ENCODE measurements at regions not wholly inside any gene's neighbourhood (a gene's known extent, or its start where the extent isn't known, plus 50 kb on each side); places are given as distances from the start of the nearest gene placed in this dataset.

- no peaks in the 10 kb centered on the region for H3K36me3 ChIP-seq (ENCODE audit: control insufficient read depth, insufficient read depth, low read length)
- H3K4me1 ChIP-seq (ENCODE audit: control insufficient read depth, insufficient read depth, low read length) = no peaks in the 10 kb centered on the region
- no peak overlapping the region for H3K9ac ChIP-seq (ENCODE audit: low read length)
- no peaks in the 10 kb centered on the region for H3K27me3 ChIP-seq (ENCODE audit: control insufficient read depth, insufficient read depth, low read length)
- no peak overlapping the region for H3K27ac ChIP-seq (ENCODE audit: low read depth, low read length)
- no peak overlapping the region for H3K4me3 ChIP-seq (ENCODE audit: low read length)
Measured at GRCh38 chr6:139533171-139533570, 158.7 kb upstream of the CITED2 start.

- no peak overlapping the region for H3K27ac ChIP-seq (ENCODE audit: low read depth, low read length)
- no peaks in the 10 kb centered on the region for H3K36me3 ChIP-seq (ENCODE audit: control insufficient read depth, insufficient read depth, low read length)
- no peak overlapping the region for H3K4me3 ChIP-seq (ENCODE audit: low read length)
- H3K27me3 ChIP-seq (ENCODE audit: control insufficient read depth, insufficient read depth, low read length) = no peaks in the 10 kb centered on the region
- no peak overlapping the region for H3K9ac ChIP-seq (ENCODE audit: low read length)
- no peaks in the 10 kb centered on the region for H3K4me1 ChIP-seq (ENCODE audit: control insufficient read depth, insufficient read depth, low read length)
Measured at GRCh38 chr6:139531148-139532115, 157.0 kb upstream of the CITED2 start.

GRCh38 chr6:139530561-139530960, 156.1 kb upstream of the CITED2 start:
- Histone ChIP-seq H3K27ac (ENCODE audit: low read depth, low read length) (no peak overlapping the region), H3K36me3 (ENCODE audit: control insufficient read depth, insufficient read depth, low read length) (no peaks in the 10 kb centered on the region), H3K4me3 (ENCODE audit: low read length) (no peak overlapping the region)

GRCh38 chr6:139529420-139529819, 155.0 kb upstream of the CITED2 start:
- no peaks in the 10 kb centered on the region for H3K27me3 ChIP-seq (ENCODE audit: control insufficient read depth, insufficient read depth, low read length)
- H3K4me3 ChIP-seq (ENCODE audit: low read length) = no peak overlapping the region
- H3K36me3 ChIP-seq (ENCODE audit: control insufficient read depth, insufficient read depth, low read length) = no peaks in the 10 kb centered on the region
- no peak overlapping the region for H3K27ac ChIP-seq (ENCODE audit: low read depth, low read length)
- no peaks in the 10 kb centered on the region for H3K4me1 ChIP-seq (ENCODE audit: control insufficient read depth, insufficient read depth, low read length)
- H3K9ac ChIP-seq (ENCODE audit: low read length) = no peak overlapping the region

More at GRCh38 chr6:139530561-139530960, 156.1 kb upstream of the CITED2 start:
- Histone ChIP-seq H3K9ac (ENCODE audit: low read length) (no peak overlapping the region), H3K4me1 (ENCODE audit: control insufficient read depth, insufficient read depth, low read length) (no peaks in the 10 kb centered on the region), H3K27me3 (ENCODE audit: control insufficient read depth, insufficient read depth, low read length) (no peaks in the 10 kb centered on the region)

- Histone ChIP-seq H3K4me1 (ENCODE audit: control insufficient read depth, insufficient read depth, low read length) (no peaks in the 10 kb centered on the region), H3K4me3 (ENCODE audit: low read length) (no peak overlapping the region), H3K36me3 (ENCODE audit: control insufficient read depth, insufficient read depth, low read length) (no peaks in the 10 kb centered on the region), H3K27ac (ENCODE audit: low read depth, low read length) (no peak overlapping the region), H3K27me3 (ENCODE audit: control insufficient read depth, insufficient read depth, low read length) (no peaks in the 10 kb centered on the region), H3K9ac (ENCODE audit: low read length) (no peak overlapping the region)
Measured at GRCh38 chr6:139528471-139528870, 154.0 kb upstream of the CITED2 start.

GRCh38 chr6:139525415-139525814, 151.0 kb upstream of the CITED2 start:
- no peaks in the 10 kb centered on the region for H3K27me3 ChIP-seq (ENCODE audit: control insufficient read depth, insufficient read depth, low read length)
- no peaks in the 10 kb centered on the region for H3K4me1 ChIP-seq (ENCODE audit: control insufficient read depth, insufficient read depth, low read length)
- no peaks in the 10 kb centered on the region for H3K36me3 ChIP-seq (ENCODE audit: control insufficient read depth, insufficient read depth, low read length)
- H3K9ac ChIP-seq (ENCODE audit: low read length) = no peak overlapping the region
- H3K4me3 ChIP-seq (ENCODE audit: low read length) = no peak overlapping the region
- H3K27ac ChIP-seq (ENCODE audit: low read depth, low read length) = no peak overlapping the region

GRCh38 chr6:139523986-139524385, 149.5 kb upstream of the CITED2 start:
- Histone ChIP-seq H3K4me3 (ENCODE audit: low read length) (no peak overlapping the region), H3K27me3 (ENCODE audit: control insufficient read depth, insufficient read depth, low read length) (no peaks in the 10 kb centered on the region), H3K27ac (ENCODE audit: low read depth, low read length) (no peak overlapping the region), H3K9ac (ENCODE audit: low read length) (no peak overlapping the region), H3K36me3 (ENCODE audit: control insufficient read depth, insufficient read depth, low read length) (no peaks in the 10 kb centered on the region), H3K4me1 (ENCODE audit: control insufficient read depth, insufficient read depth, low read length) (no peaks in the 10 kb centered on the region)

- H3K4me3 ChIP-seq (ENCODE audit: low read length) = no peak overlapping the region
- H3K4me1 ChIP-seq (ENCODE audit: control insufficient read depth, insufficient read depth, low read length) = no peaks in the 10 kb centered on the region
- H3K9ac ChIP-seq (ENCODE audit: low read length) = no peak overlapping the region
- H3K27me3 ChIP-seq (ENCODE audit: control insufficient read depth, insufficient read depth, low read length) = no peaks in the 10 kb centered on the region
- H3K27ac ChIP-seq (ENCODE audit: low read depth, low read length) = no peak overlapping the region
- H3K36me3 ChIP-seq (ENCODE audit: control insufficient read depth, insufficient read depth, low read length) = no peaks in the 10 kb centered on the region
Measured at GRCh38 chr6:139522511-139523220, 148.2 kb upstream of the CITED2 start.

- Histone ChIP-seq H3K9ac (ENCODE audit: low read length) (no peak overlapping the region), H3K36me3 (ENCODE audit: control insufficient read depth, insufficient read depth, low read length) (no peaks in the 10 kb centered on the region), H3K4me3 (ENCODE audit: low read length) (no peak overlapping the region), H3K27me3 (ENCODE audit: control insufficient read depth, insufficient read depth, low read length) (no peaks in the 10 kb centered on the region), H3K4me1 (ENCODE audit: control insufficient read depth, insufficient read depth, low read length) (no peaks in the 10 kb centered on the region), H3K27ac (ENCODE audit: low read depth, low read length) (no peak overlapping the region)
Measured at GRCh38 chr6:139521338-139521737, 146.9 kb upstream of the CITED2 start.

- Histone ChIP-seq H3K9ac (ENCODE audit: low read length) (no peak overlapping the region), H3K4me1 (ENCODE audit: control insufficient read depth, insufficient read depth, low read length) (no peaks in the 10 kb centered on the region), H3K36me3 (ENCODE audit: control insufficient read depth, insufficient read depth, low read length) (no peaks in the 10 kb centered on the region)
Measured at GRCh38 chr6:139520321-139520768, 145.9 kb upstream of the CITED2 start.

GRCh38 chr6:139519571-139520031, 145.2 kb upstream of the CITED2 start:
- Histone ChIP-seq H3K9ac (ENCODE audit: low read length) (no peak overlapping the region), H3K27ac (ENCODE audit: low read depth, low read length) (no peak overlapping the region), H3K27me3 (ENCODE audit: control insufficient read depth, insufficient read depth, low read length) (no peaks in the 10 kb centered on the region), H3K36me3 (ENCODE audit: control insufficient read depth, insufficient read depth, low read length) (no peaks in the 10 kb centered on the region), H3K4me1 (ENCODE audit: control insufficient read depth, insufficient read depth, low read length) (no peaks in the 10 kb centered on the region), H3K4me3 (ENCODE audit: low read length) (no peak overlapping the region)

More at GRCh38 chr6:139520321-139520768, 145.9 kb upstream of the CITED2 start:
- Histone ChIP-seq H3K4me3 (ENCODE audit: low read length) (no peak overlapping the region), H3K27me3 (ENCODE audit: control insufficient read depth, insufficient read depth, low read length) (no peaks in the 10 kb centered on the region), H3K27ac (ENCODE audit: low read depth, low read length) (no peak overlapping the region)

GRCh38 chr6:139519097-139519496, 144.6 kb upstream of the CITED2 start:
- no peak overlapping the region for H3K27ac ChIP-seq (ENCODE audit: low read depth, low read length)

More at GRCh38 chr6:139519097-139519496, 144.6 kb upstream of the CITED2 start:
- no peak overlapping the region for H3K4me3 ChIP-seq (ENCODE audit: low read length)
- no peaks in the 10 kb centered on the region for H3K4me1 ChIP-seq (ENCODE audit: control insufficient read depth, insufficient read depth, low read length)
- H3K36me3 ChIP-seq (ENCODE audit: control insufficient read depth, insufficient read depth, low read length) = no peaks in the 10 kb centered on the region
- no peak overlapping the region for H3K9ac ChIP-seq (ENCODE audit: low read length)
- H3K27me3 ChIP-seq (ENCODE audit: control insufficient read depth, insufficient read depth, low read length) = no peaks in the 10 kb centered on the region

Measured in rectal smooth muscle tissue (tissue), 1 donor.